Activated T-cell treated with anti-CD3 and anti-CD28 coated beads, Interleukin-2, amount 50 U/mL, for 1 hour (primary cell): ENCODE measurements at regions not wholly inside any gene's neighbourhood (a gene's known extent, or its start where the extent isn't known, plus 50 kb on each side); places are given as distances from the start of the nearest gene placed in this dataset.
"Not testable (repeated sequence)": the region's sequence is repeated elsewhere in the genome, so short reads cannot be mapped to it uniquely, and the experiment has no call there.

Source experiments
- DNase-seq: peaks from one replicate; pipeline ENCODE4 v3.0.0-alpha.2; 2020

DNA sequence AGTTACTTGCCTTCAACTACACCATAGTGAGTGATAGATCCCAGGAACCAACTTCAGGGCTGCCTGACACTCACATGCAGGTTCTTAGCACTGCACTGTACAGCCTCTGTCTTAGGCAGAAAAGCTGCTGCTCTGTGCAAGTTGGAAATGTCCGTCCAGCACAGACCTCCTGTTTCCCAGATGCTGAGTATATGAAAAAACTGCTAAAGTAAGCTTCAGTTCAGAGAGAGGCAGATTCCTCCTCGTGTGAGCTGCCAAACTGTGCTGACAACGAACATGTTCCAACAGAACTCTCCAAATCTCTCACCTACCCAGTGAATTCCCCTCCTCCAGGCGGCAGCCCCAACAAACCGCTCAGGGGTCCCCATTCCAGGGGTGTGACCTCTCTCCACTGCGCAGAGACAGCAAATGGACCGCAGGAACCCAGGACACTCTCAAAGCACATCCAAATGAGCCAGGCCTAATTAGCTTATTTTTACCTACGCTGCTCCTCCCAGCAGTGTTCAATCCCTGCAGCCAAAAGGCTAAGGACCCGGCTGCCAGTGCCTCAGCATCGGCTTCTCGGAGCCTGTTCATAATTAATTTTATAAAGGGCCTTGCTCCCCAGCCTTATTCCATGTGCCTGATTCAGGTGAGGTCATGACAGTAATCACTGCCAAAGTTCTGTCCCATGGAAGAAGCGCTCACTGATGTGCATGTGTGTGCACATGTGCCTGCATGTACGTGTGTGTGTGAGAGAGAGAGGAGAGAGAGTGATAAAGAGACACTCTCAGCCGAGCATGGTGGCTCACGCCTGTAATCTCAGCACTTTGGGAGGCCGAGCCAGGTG is 159.5 kb upstream of the AUTS2 start:
- no peak for DNase-seq

DNA sequence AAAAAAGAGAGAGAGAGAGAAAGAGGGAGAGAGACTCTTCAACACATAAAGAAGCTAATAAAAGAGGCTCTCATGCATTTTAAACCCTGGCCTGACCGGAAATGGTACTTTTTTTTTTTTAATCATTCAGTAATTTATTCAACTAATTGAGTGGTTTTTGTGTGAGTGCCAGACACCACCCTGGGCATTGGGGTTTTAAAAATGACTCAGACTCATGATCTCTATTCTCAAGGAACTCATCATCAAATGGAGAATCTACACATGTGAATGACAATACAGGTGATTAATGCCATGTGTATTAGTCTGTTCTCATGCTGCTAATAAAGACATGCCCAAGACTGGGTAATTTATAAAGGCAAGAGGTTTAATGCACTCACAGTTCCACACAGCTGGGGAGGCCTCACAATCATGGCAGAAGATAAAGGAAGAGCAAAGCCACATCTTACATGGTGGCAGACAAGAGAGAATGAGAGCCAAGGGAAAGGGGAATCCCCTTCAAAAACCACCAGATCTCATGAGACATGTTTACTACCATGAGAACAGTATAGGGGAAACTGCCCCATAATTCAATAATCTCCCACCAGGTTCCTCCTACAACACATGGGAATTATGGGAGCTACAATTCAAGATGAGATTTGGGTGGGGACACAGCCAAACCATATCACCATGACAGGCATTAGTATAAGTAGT is 158.5 kb upstream of the AUTS2 start:
- DNase-seq: no peak

DNA sequence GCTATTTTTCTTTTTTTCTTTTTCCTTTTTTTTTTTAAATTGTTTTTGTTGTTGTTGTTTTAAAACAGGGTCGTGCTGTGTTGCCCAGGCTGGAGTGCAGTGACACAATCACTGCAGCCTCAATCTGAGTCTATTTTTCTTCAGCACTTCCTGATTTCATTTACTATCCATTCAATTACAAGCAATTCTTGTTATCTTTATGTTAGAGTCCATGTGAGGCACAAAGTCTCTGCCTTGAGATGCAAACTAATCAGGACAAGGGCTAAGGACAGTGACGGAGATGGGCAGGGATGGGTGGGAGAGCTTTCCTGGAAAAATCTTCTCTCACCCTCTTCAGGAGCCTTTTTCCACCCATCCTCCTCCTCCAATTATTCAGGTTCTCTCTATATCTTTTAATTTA is 157.3 kb upstream of the AUTS2 start:
- no peak for DNase-seq

DNA sequence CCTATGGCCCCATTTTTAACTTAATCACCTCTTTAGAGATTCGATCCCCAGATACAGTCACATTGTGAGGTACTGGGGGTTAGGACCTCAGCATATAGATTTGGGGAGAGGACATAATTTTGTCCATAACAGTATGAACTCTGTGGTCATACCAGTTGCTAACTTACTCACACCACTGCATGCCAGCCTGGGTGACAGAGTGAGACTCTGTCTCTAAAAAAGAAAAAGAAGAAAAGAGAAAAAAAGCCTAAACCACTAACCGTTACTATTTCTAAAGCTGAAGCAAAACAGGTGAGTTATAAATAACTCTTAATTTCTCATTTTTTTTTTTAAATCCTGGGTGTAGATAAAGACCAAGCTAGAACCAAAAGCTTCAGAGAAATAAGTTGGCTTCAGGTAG is 155.1 kb upstream of the AUTS2 start:
- no peak for DNase-seq

DNA sequence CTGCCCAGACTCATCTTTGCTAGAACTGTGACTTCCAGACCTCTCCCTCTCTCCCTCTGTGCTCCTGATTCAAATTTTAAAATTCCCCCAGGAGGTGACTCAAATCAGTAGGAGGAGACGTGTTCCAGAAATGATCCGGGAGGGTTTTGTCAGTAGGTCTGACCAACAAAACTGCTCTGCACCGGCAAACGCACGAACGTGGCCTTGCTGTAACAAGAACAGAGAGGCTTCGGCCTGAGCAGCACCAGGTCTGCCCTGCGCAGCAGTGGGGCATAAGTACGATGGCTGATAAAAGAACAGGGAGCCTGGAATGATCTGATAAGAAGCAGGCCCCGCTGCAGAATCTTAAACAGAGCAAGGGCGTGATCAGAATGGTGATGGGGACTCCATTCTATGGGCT is 152.7 kb upstream of the AUTS2 start:
- no peak for DNase-seq

DNA sequence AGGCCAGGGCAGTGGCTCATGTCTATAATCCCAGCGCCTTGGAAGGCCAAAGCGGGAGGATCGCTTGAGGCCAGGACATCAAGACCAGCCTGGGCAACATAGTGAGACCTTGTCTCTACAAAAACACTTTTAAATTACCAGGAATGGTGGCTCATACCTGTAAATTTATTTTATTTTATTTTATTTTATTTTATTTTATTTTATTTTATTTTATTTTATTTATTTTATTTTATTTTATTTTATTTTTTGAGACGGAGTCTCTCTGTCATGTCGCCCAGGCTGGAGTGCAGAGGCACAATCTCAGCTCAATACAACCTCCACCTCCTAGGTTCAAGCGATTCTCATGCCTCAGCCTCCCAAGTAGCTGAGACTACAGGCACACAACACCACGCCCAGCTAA is 152.1 kb upstream of the AUTS2 start:
- DNase-seq: not testable (repeated sequence)

DNA sequence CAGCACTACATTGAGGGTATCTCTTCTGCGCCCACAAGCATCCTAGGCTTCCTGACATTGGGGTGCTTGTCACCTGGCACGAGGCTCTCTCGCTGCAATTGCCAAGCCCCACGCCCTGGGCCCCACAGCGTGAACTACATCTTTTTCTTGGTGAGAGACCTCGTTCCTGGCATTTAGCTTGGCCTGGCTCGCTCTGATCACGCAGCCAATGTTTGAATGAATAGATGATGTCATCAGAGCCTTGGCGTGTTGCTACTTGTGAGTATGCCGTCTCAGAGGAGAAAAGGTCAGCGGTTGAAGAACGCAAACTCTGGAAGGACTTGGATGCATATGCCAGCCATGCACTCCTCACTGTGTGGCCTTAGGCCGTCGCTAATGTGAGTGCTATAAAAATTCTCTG is 150.2 kb upstream of the AUTS2 start:
- no peak for DNase-seq

DNA sequence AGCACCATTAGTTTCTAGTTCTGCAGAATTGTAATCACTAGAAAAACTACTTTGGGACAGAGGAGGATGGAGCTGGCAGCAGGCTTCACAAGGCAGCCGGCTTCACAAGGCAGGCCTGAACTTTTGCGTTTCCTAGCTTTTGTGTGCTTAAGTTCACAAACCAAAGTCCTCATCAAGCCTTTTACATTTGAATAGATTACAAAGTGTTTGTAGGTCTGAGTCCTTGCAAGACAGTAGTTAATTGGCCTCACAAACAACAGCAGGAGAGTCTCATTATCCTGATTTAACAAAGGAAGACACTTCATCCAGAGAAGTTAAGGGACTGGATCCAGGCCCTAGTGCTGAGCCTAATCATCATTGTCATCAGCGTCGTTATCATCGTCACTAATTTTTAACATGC is 147.8 kb upstream of the AUTS2 start:
- no peak for DNase-seq

DNA sequence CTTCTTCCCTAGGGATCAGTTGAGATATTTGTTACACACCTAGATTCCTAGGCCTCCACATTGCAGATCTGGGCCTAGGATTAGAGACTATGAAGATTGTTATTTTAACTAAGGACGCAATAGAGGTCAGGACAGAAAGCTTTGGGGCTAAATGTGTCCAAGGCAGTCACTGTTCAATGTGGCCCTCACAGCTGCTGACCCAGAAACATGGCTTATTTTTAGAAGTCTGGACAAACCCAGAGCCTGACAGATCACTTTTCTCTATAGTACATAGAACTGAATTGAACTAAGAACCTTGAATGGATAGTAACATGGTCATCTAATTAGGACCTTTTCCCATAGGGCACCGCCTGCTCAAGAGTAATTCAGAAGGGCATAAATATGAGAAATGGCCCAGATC is 146.6 kb upstream of the AUTS2 start:
- DNase-seq: no peak

DNA sequence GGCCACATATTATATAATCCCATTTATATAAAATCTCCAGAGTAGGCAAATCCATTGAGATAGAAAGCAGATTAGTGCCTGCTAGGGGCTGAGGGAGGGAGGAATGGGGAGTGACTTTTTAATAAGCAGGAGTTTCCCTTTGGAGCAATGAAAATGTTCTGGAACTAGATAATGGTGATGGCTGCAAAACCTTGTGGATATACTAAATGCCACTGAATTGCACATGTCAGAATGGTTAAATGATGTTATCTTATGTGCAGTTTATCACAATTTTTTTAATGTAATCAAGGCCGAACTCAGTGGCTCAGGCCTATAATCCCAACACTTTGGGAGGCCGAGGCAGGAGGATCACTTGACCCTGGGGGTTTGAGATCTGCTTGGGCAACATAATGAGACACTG is 145.5 kb upstream of the AUTS2 start:
- DNase-seq: no peak

DNA sequence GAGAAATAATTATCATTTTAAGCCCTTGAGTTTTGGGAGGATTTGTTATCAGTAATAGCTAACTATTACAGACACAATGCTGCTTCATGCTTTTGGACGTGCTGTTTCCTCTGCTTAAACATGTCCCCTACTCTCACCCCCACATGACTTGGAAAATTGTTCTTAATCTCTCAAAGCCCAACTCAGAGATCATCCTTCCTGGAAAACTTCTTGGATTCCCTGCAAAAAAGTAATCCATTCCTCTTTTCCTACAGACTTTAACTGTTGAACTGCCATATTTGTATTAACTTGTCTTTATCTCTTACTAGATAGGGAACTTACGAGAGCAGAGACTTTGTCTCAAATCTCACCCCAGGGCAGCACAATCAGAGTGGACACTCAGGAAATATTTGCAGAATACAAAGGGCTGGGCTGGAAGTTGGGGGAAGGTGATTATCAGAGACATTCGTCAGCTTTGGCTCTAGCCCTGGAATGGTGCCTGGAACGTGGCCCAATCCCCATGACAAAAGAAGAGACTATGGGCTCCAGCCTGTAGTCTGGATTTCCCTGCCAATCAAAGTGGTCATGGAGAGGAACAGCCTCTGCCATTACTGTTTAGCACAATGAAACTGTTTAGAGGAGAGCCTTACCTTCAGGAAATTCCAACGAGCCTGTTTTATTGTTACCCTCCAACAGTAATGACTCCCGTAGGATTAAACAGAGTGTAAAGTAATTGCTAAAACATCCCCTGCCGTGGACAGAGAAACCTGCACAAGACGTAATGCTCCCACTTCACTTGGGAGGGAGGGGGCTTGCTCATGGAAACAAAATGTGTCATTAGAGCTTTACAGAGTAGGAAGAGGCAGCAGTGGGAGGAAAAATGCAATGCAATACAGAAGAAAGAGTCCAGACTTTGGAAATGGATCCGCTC is 140.4 kb upstream of the AUTS2 start:
- no peak for DNase-seq

DNA sequence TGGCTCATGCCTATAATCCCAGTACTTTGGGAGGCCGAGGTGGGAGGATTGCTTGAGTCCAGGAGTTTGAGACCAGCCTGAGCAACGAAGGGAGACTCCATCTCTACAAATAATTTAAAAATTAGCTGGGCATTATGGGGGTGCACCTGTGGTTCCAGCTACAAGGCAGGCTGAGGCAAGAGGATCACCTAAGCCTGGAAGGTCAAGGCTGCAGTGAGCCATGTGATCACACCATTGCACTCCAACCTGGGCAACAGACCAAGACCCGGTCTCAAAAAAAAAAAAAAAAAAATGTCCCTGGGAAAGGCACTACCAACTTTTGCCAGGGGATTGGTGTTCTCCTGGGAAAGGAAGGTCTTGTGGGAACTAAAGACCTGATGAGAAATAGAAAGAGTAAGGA is 134.2 kb upstream of the AUTS2 start:
- no peak for DNase-seq

DNA sequence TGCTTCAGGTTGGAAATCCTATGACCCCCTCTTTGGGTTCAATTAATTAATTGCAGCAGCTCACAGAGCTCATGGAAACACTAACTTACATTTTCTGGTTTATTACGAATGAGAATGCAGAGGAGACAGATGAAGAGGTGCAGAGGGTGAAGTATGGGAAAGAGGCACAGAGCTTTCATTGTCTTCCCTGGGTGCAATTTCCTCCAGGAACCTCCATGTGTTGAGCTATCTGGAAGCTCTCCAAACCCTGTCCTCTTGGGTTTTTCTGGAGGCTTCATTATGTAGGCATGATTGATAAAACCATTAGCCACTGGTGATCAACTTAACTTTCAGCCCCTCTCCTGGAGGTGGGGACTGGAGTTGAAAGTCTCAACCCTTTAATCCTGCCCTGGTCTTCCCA is 133.0 kb upstream of the AUTS2 start:
- no peak for DNase-seq

DNA sequence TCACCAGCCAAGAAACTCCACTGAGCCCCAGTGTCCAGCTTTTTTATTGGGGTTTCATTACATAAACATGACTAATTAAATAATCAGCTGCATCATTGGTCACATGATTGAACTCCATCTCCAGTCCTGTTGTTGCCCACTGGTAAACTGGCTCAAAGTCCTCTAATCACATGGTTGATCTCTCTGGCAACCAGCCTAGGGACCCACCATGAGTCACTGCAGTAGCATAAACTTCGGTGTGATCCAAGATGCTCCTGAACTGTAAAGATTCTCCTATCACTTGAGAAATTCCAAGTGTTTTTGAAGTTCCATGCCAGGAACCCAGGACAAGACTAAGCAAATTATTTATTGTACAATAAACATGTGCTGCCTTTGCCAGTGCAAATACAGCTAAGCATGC is 130.4 kb upstream of the AUTS2 start:
- DNase-seq: no peak

DNA sequence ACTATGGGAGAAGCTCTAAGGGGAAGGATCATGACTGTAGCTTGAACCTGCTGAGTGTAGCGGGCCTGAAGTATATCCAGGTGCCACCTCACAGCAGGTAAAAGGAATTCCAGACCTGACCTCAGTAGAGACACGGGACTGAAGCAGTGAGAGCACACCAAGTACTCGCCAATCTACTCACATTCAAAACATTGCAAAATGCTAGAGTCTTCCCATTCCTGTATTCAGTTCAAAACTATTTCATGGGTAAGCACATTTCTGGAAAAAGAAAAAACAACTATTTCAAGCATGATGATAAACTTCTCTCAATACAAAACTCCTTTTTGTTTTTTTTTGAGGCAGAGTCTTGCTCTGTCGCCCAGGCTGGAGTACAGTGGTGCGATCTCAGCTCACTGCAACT is 121.9 kb upstream of the AUTS2 start:
- no peak for DNase-seq

DNA sequence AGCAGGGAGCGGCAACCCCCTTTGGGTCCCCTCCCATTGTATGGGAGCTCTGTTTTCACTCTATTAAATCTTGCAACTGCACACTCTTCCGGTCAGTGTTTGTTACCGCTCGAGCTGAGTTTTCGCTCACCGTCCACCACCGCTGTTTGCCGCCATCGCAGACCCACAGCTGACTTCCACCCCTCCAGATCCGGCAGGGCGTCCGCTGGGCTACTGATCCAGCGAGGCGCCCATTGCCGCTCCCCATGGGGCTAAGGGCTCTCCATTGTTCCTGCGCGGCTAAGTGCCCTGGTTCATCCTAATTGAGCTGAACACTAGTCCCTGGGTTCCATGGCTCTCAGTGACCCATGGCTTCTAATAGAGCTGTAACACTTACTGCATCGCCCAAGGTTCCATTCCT is 115.6 kb upstream of the AUTS2 start:
- DNase-seq: no peak

DNA sequence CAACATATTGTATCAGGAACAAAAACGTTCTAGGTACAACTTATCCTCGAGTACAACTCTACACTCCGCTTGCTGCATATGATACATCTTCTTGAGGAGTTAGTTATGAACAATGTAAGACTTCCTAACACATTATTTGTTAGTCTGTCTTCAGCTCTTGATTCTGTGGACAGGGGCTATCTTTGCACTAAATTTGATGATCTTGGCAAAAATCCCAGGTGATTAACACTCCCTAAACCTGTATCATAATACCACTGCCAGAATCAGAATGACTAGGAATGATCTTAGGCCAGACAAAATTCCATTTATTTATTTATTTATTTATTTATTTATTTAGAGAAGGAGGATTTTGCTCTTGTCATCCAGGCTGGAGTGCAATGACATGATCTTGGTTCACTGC is 108.7 kb upstream of the AUTS2 start:
- DNase-seq: no peak

DNA sequence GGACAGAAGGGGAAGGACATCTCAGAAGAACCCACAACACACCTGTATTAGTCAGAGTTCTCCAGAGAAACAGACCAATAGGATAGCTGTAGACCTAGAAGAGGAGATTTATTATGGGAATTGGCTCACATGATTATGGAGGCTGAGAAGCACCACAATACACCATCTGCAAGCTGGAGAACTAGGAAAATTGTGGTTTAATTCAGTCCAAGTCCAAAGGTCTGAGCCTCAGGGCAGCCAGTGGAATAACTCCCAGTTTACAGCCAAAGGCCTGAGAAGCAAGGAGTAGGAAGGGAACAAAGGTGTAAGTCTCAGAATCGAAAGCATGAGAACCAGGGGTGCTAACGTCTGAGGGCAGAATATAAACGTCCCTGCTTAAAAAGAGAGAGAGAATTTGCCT is 99.6 kb upstream of the AUTS2 start:
- no peak for DNase-seq

DNA sequence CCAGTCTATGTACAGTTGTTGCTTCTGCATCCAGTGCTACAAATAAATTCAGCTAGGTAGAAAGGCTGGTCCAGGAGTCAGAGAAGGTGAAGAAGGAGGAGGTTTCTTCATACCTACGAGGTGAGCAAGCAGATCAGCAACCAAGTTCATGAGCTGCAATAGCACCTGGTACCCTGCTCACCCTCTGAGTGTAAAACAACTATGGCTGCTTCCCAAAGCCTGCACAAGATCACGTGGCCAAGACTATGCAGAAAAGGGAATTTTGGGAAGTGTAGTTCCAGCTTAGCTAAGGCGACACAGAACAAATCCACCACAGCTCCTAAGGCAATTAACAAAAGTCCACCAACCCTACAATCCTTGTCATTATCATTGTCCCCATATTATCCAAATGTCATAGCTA is 95.9 kb upstream of the AUTS2 start:
- DNase-seq: no peak

DNA sequence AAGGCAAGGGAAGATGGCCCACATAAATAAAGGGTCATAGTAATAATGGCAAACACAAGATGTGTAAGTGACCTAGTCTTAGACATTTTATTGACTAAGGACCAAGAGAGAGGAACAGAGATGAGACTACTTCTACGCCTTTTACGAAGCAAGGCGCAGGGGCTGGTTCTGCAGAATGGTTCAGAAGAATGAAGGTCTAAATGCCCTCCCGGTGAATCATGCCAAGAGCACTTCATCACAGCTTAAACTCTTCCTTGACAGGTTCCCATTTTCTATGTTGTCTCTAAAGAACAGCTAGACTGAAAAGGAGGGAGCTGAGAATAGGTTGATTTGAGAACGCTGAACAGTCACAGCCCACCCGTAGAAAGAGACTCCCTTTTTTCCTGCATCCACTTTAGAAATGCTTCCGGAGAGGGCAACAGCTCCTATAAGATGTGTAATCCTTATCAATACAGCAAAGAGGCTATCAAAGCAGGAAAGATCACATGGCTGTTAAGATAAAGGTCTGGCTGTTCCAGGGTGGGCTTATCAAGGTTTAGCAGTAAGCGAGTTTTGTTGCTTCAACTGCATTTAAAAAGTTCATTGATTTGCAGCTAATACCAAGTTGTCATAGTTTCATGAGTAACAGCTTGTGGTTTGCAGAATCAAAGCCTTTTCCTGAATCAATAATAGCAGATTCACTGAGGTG is 93.4 kb upstream of the AUTS2 start:
- no peak for DNase-seq

DNA sequence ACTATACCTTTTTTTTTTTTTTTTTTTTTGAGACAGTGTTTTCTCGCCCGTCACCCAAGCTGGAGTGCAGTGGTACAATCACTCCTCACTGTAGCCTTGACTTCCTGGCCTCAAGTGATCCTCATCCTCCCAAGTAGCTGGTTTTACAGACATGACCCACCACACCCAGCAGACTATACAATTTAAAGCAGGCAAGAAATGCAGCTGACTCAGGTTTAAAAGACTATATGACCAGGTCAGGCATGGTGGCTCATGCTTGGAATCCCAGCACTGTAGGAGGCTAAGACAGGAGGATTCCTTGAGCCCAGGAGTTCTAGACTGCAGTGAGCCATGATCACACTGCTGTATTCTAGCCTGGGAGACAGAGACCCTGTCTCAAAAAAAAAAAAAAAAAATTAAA is 89.5 kb upstream of the AUTS2 start:
- no peak for DNase-seq

DNA sequence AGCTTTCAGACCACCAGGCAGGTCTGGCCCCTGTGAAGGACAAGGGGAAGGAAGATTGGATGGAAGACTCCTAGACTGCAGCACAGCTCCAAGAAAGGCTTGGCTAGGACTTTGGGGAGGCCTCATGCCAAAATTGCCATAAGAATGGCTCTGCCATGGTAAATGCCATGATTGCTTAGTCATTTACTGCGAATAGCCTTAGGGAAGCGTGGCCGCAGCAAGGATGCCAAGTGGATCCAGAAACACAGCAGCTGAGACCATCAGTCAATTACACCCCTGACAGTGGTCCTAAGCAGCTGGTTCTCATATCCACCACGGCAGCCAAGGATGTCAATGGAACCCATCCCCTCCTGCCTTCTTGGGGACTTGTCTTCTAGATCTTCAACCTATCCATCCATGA is 88.2 kb upstream of the AUTS2 start:
- DNase-seq: no peak
